HL-60 (cell line): ENCODE measurements at regions not wholly inside any gene's neighbourhood (a gene's known extent, or its start where the extent isn't known, plus 50 kb on each side); places are given as distances from the start of the nearest gene placed in this dataset.

ENCODE experiments used
- DNase-seq, 2 experiments: peaks; one replicate each; pipeline ENCODE4 v3.0.0-alpha.2; 2010 to 2020; ENCODE audit warnings: low read depth in 1 of 2, low spot score in 1 of 2
- H3K27ac ChIP-seq: fragments of 250-450 bp; sonication (Bioruptor Pico); replicated peaks from 2 replicates; pipeline ENCODE4 v1.5.1; 2020; ENCODE audit warnings: mild to moderate bottlenecking, moderate library complexity
- H3K27me3 ChIP-seq: fragments of 250-450 bp; sonication (Bioruptor Pico); 2 replicates; pipeline ENCODE4 v1.5.1; 2021; ENCODE audit warnings: mild to moderate bottlenecking, moderate library complexity; ENCODE audit not compliant: insufficient read depth, poor library complexity, severe bottlenecking
- H3K4me3 ChIP-seq: replicated peaks from 2 replicates; pipeline ENCODE4 v1.5.1; 2011; ENCODE audit warnings: mild to moderate bottlenecking, control low read depth, low read length; ENCODE audit not compliant: insufficient read depth
- GABPA ChIP-seq: IDR thresholded peaks from 2 replicates; pipeline ENCODE4 v1.6.1; 2012; ENCODE audit warnings: low read depth
- POLR2AphosphoS5 ChIP-seq: IDR thresholded peaks from 2 replicates; pipeline ENCODE4 v1.6.1; 2012; ENCODE audit warnings: low read depth
- SPI1 ChIP-seq: IDR thresholded peaks from 2 replicates; pipeline ENCODE4 v1.6.1; 2012; ENCODE audit warnings: low read depth, mild to moderate bottlenecking, borderline replicate concordance
- TF ChIP-seq, protein P1 (sequence below): IDR thresholded peaks from one replicate; pipeline ENCODE4 v1.5.1; 2011; ENCODE audit warnings: low read length, control low read depth, inconsistent platforms; ENCODE audit not compliant: insufficient read depth
- TF ChIP-seq, protein P2 (sequence below): IDR thresholded peaks from 2 replicates; pipeline ENCODE4 v1.6.1; 2012; ENCODE audit warnings: low read depth; ENCODE audit not compliant: insufficient replicate concordance

DNA sequence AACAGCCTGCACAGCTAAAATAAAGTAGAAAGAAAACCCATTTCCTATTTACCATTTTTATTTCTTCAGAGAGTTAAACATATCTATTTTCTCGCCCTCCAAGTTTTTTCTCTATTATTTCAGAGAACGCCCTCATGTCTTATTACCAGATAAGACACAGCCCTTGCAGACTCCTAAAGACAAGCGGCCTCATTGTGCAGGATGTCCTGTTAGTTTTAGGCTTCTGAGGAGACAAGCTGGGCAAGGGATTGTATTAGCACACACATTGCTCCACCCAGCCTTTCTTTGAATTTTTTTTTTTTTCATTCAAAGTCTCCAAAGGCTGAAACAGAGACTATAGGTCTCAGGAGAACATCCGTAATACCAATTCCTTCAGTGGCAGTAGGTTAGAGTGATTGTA, 101.8 kb upstream of the UBL3 start:
- DNase-seq: no peak
- TF ChIP-seq GABPA (no peak), SPI1 (no peak), POLR2AphosphoS5 (no peak)
- TF ChIP-seq, protein P1, sequence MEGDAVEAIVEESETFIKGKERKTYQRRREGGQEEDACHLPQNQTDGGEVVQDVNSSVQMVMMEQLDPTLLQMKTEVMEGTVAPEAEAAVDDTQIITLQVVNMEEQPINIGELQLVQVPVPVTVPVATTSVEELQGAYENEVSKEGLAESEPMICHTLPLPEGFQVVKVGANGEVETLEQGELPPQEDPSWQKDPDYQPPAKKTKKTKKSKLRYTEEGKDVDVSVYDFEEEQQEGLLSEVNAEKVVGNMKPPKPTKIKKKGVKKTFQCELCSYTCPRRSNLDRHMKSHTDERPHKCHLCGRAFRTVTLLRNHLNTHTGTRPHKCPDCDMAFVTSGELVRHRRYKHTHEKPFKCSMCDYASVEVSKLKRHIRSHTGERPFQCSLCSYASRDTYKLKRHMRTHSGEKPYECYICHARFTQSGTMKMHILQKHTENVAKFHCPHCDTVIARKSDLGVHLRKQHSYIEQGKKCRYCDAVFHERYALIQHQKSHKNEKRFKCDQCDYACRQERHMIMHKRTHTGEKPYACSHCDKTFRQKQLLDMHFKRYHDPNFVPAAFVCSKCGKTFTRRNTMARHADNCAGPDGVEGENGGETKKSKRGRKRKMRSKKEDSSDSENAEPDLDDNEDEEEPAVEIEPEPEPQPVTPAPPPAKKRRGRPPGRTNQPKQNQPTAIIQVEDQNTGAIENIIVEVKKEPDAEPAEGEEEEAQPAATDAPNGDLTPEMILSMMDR: no peak
- TF ChIP-seq, protein P2, sequence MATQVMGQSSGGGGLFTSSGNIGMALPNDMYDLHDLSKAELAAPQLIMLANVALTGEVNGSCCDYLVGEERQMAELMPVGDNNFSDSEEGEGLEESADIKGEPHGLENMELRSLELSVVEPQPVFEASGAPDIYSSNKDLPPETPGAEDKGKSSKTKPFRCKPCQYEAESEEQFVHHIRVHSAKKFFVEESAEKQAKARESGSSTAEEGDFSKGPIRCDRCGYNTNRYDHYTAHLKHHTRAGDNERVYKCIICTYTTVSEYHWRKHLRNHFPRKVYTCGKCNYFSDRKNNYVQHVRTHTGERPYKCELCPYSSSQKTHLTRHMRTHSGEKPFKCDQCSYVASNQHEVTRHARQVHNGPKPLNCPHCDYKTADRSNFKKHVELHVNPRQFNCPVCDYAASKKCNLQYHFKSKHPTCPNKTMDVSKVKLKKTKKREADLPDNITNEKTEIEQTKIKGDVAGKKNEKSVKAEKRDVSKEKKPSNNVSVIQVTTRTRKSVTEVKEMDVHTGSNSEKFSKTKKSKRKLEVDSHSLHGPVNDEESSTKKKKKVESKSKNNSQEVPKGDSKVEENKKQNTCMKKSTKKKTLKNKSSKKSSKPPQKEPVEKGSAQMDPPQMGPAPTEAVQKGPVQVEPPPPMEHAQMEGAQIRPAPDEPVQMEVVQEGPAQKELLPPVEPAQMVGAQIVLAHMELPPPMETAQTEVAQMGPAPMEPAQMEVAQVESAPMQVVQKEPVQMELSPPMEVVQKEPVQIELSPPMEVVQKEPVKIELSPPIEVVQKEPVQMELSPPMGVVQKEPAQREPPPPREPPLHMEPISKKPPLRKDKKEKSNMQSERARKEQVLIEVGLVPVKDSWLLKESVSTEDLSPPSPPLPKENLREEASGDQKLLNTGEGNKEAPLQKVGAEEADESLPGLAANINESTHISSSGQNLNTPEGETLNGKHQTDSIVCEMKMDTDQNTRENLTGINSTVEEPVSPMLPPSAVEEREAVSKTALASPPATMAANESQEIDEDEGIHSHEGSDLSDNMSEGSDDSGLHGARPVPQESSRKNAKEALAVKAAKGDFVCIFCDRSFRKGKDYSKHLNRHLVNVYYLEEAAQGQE: no peak
- Histone ChIP-seq H3K4me3 (no peak overlapping the region), H3K27ac (no peak overlapping the region), H3K27me3 (no peaks in the 10 kb centered on the region)

DNA sequence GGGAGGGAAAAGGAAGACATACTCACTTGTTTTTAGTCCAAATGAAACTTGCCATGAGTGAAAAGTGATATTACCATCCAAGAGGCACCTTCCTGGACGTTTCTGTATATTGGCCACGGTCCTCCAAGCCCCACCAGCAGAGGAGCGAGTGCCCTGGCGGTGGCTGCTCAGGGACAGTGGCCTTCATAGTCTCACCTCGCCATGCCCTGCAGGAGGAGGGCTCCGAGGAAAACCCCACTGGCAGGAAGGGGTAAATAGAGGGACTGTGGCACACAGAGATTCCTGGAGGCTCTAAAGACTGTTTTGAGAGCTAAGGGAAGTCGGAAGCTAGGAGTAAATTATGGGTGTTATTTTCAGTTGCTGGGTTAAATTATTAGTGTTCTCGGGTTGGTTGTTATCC, 98.4 kb upstream of the UBL3 start:
- Histone ChIP-seq H3K4me3 (no peak overlapping the region), H3K27ac (no peak overlapping the region), H3K27me3 (no peaks in the 10 kb centered on the region)
- TF ChIP-seq, protein P1: no peak
- TF ChIP-seq, protein P2: no peak
- TF ChIP-seq POLR2AphosphoS5 (no peak), SPI1 (no peak), GABPA (no peak)
- DNase-seq: no peak

DNA sequence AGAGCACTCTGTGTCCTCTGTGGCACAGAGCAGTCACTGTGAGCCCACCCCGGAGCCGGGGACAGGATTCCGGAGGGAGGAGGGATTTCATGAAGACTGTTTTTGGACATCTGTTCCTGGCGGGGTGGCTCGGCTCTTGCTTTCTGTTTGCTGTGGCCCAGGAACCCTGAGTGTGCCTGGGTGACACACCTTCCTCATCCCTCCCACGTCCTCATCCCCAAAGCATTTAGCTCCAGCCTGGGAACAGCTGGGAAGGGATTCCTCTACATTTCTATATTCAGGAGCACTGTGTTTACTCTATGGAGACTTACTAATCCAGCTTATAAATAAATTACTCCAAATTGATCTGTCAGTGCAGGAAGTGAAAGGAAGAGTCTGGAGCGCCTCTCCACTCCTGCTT, 97.8 kb upstream of the UBL3 start:
- H3K27me3 ChIP-seq: no peaks in the 10 kb centered on the region
- DNase-seq: no peak
- no peak overlapping the region for H3K4me3 ChIP-seq
- H3K27ac ChIP-seq: no peak overlapping the region
- TF ChIP-seq, protein P1: no peak
- TF ChIP-seq POLR2AphosphoS5: no peak
- TF ChIP-seq, protein P2: no peak
- TF ChIP-seq GABPA: no peak
